Stimulated activated CD4-positive, alpha-beta T cell treated with anti-CD3 and anti-CD28 coated beads, Interleukin-4, amount 100 ng/mL, for 48 hours (primary cell): ENCODE measurements at regions not wholly inside any gene's neighbourhood (a gene's known extent, or its start where the extent isn't known, plus 50 kb on each side); places are given as distances from the start of the nearest gene placed in this dataset.

Experiments used
- DNase-seq, 2 donors: peaks; one replicate each; pipeline ENCODE4 v3.0.0-alpha.2; 2020; ENCODE audit warnings: low read depth in 2 of 2

- DNase-seq: no peak
Measured at GRCh38 chr14:65934070-65934435, 521.5 kb downstream of the FUT8 start.

GRCh38 chr14:65936342-65936975 lies 523.9 kb downstream of the FUT8 start:
- no peak for DNase-seq

GRCh38 chr14:65937079-65937959 lies 524.8 kb downstream of the FUT8 start:
- DNase-seq: no peak

GRCh38 chr14:65937960-65938316 lies 525.4 kb downstream of the FUT8 start:
- no peak for DNase-seq

- no peak for DNase-seq
Measured at GRCh38 chr14:65938738-65939137, 526.2 kb downstream of the FUT8 start.

- DNase-seq: no peak
Measured at GRCh38 chr14:65939184-65939583, 526.7 kb downstream of the FUT8 start.

- no peak for DNase-seq
Measured at GRCh38 chr14:65940056-65940735, 527.7 kb downstream of the FUT8 start.

- no peak for DNase-seq
Measured at GRCh38 chr14:65941091-65941490, 528.6 kb downstream of the FUT8 start.

- no peak for DNase-seq
Measured at GRCh38 chr14:65943150-65943549, 530.6 kb downstream of the FUT8 start.

GRCh38 chr14:65943916-65944410 lies 531.4 kb downstream of the FUT8 start:
- no peak for DNase-seq

GRCh38 chr14:65945327-65945726 lies 532.8 kb downstream of the FUT8 start:
- DNase-seq: no peak

GRCh38 chr14:65946494-65946893 lies 534.0 kb downstream of the FUT8 start:
- DNase-seq: no peak

GRCh38 chr14:65948302-65948701 lies 535.8 kb downstream of the FUT8 start:
- DNase-seq: no peak

GRCh38 chr14:65949711-65950516 lies 536.3 kb upstream of the CCDC196 start:
- DNase-seq: peak; percentile 28 to 46

- no peak for DNase-seq
Measured at GRCh38 chr14:65954942-65955341, 531.2 kb upstream of the CCDC196 start.

- DNase-seq: no peak
Measured at GRCh38 chr14:65957631-65958205, 528.5 kb upstream of the CCDC196 start.

GRCh38 chr14:65958664-65959562 lies 527.3 kb upstream of the CCDC196 start:
- DNase-seq: no peak

- no peak for DNase-seq
Measured at GRCh38 chr14:65959563-65960024, 526.6 kb upstream of the CCDC196 start.

GRCh38 chr14:65961004-65961403 lies 525.2 kb upstream of the CCDC196 start:
- DNase-seq: peak; percentile 80 to 93

- no peak for DNase-seq
Measured at GRCh38 chr14:65962952-65963351, 523.2 kb upstream of the CCDC196 start.
